ENCODE measurements at regions not wholly inside any gene's neighbourhood (a gene's known extent, or its start where the extent isn't known, plus 50 kb on each side); places are given as distances from the start of the nearest gene placed in this dataset.

GRCh38 chr3:89586676-89587075 lies 479.3 kb downstream of the EPHA3 start:
- WGBS, 2 donors = 68 to 85% methylated on average over 1 of the region's 1 CpG
- DNase-seq = no peak
- Histone ChIP-seq H3K27ac (no peak overlapping the region), H3K4me1 (no peaks in the 10 kb centered on the region), H3K9me3 (no peaks in the 10 kb centered on the region), H3K4me3 (no peak overlapping the region), H3K27me3 (no peaks in the 10 kb centered on the region), H3K36me3 (no peaks in the 10 kb centered on the region)
- no peak for TF ChIP-seq POLR2AphosphoS5 (IDR thresholded peaks at IDR 0.05)
- no peak for TF ChIP-seq EP300 (IDR thresholded peaks at IDR 0.05)
- TF ChIP-seq POLR2A (IDR thresholded peaks at IDR 0.05) = no peak
- no peak for ATAC-seq (ENCODE audit: low FRiP score in 2 of 2)

GRCh38 chr3:89606151-89606550 lies 498.7 kb downstream of the EPHA3 start:
- no peak for DNase-seq
- ATAC-seq (ENCODE audit: low FRiP score in 2 of 2) = no peak
- H3K4me1 ChIP-seq = no peaks in the 10 kb centered on the region
- no peaks in the 10 kb centered on the region for H3K9me3 ChIP-seq
- 63 to 65% methylated on average over 1 of the region's 1 CpG for WGBS, 2 donors
- TF ChIP-seq POLR2AphosphoS5 (IDR thresholded peaks at IDR 0.05) = no peak
- TF ChIP-seq CTCF (IDR thresholded peaks at IDR 0.05) = no peak
- no peaks in the 10 kb centered on the region for H3K27me3 ChIP-seq
- no peaks in the 10 kb centered on the region for H3K36me3 ChIP-seq
- H3K27ac ChIP-seq = no peak overlapping the region
- H3K4me3 ChIP-seq = no peak overlapping the region

GRCh38 chr3:89612027-89612426 lies 504.6 kb downstream of the EPHA3 start:
- Histone ChIP-seq H3K27me3 (no peaks in the 10 kb centered on the region), H3K4me3 (no peak overlapping the region), H3K4me1 (no peaks in the 10 kb centered on the region), H3K27ac (no peak overlapping the region), H3K9me3 (no peaks in the 10 kb centered on the region), H3K36me3 (no peaks in the 10 kb centered on the region)
- no peak for TF ChIP-seq POLR2A (IDR thresholded peaks at IDR 0.05)
- no peak for TF ChIP-seq POLR2AphosphoS5 (IDR thresholded peaks at IDR 0.05)
- TF ChIP-seq EP300 (IDR thresholded peaks at IDR 0.05) = no peak
- no peak for TF ChIP-seq CTCF (IDR thresholded peaks at IDR 0.05)
- 91 to 100% methylated on average over 1 of the region's 1 CpG for WGBS, 2 donors
- no peak for DNase-seq
- no peak for ATAC-seq (ENCODE audit: low FRiP score in 2 of 2)

GRCh38 chr3:89613241-89613640 lies 505.8 kb downstream of the EPHA3 start:
- TF ChIP-seq EP300 (IDR thresholded peaks at IDR 0.05) = no peak
- TF ChIP-seq POLR2A (IDR thresholded peaks at IDR 0.05) = no peak
- no peak for TF ChIP-seq CTCF (IDR thresholded peaks at IDR 0.05)
- no peak for TF ChIP-seq POLR2AphosphoS5 (IDR thresholded peaks at IDR 0.05)
- DNase-seq (no peak), ATAC-seq (ENCODE audit: low FRiP score in 2 of 2) (no peak)
- no peak overlapping the region for H3K27ac ChIP-seq
- H3K27me3 ChIP-seq = no peaks in the 10 kb centered on the region
- 41 to 46% methylated on average over 1 of the region's 1 CpG for WGBS, 2 donors
- no peaks in the 10 kb centered on the region for H3K9me3 ChIP-seq
- no peaks in the 10 kb centered on the region for H3K36me3 ChIP-seq
- no peaks in the 10 kb centered on the region for H3K4me1 ChIP-seq
- H3K4me3 ChIP-seq = no peak overlapping the region

- no peak overlapping the region for H3K4me3 ChIP-seq
- H3K27me3 ChIP-seq = no peaks in the 10 kb centered on the region
- WGBS, 2 donors = 63 to 83% methylated on average over 1 of the region's 1 CpG
- no peaks in the 10 kb centered on the region for H3K36me3 ChIP-seq
- no peaks in the 10 kb centered on the region for H3K4me1 ChIP-seq
- no peak for ATAC-seq (ENCODE audit: low FRiP score in 2 of 2)
- DNase-seq = no peak
- no peak overlapping the region for H3K27ac ChIP-seq
- TF ChIP-seq POLR2AphosphoS5 (IDR thresholded peaks at IDR 0.05) (no peak), EP300 (IDR thresholded peaks at IDR 0.05) (no peak), POLR2A (IDR thresholded peaks at IDR 0.05) (no peak), CTCF (IDR thresholded peaks at IDR 0.05) (no peak)
- H3K9me3 ChIP-seq = no peaks in the 10 kb centered on the region
These were observed 510.3 kb downstream of the EPHA3 start for GRCh38 chr3:89617706-89618105.
